ENCODE measurements at regions not wholly inside any gene's neighbourhood (a gene's known extent, or its start where the extent isn't known, plus 50 kb on each side); places are given as distances from the start of the nearest gene placed in this dataset.

GRCh38 chr6:121619013-121619412 is 183.6 kb downstream of the GJA1 start:
- no peak for TF ChIP-seq CTCF (IDR thresholded peaks at IDR 0.05)
- no peak for TF ChIP-seq POLR2A (IDR thresholded peaks at IDR 0.05)

Data from heart left ventricle (tissue), 13 donors.